IPS-15b (cell line): ENCODE measurements at regions not wholly inside any gene's neighbourhood (a gene's known extent, or its start where the extent isn't known, plus 50 kb on each side); places are given as distances from the start of the nearest gene placed in this dataset.
"Not testable (repeated sequence)": the region's sequence is repeated elsewhere in the genome, so short reads cannot be mapped to it uniquely, and the experiment has no call there.

ENCODE experiments used
- H3K27me3 ChIP-seq: one replicate; pipeline ENCODE4 v1.6.1; 2013; ENCODE audit warnings: low read length; ENCODE audit not compliant: control insufficient read depth, insufficient read depth
- H3K36me3 ChIP-seq: one replicate; pipeline ENCODE4 v1.6.1; 2013; ENCODE audit warnings: low read length; ENCODE audit not compliant: control insufficient read depth, insufficient read depth
- H3K4me1 ChIP-seq: one replicate; pipeline ENCODE4 v1.6.1; 2013; ENCODE audit warnings: mild to moderate bottlenecking, low read length; ENCODE audit not compliant: control insufficient read depth, insufficient read depth
- H3K4me3 ChIP-seq: one replicate; pipeline ENCODE4 v1.5.1; 2013; ENCODE audit warnings: low read depth, low read length
- H3K9ac ChIP-seq: one replicate; pipeline ENCODE4 v1.6.1; 2013; ENCODE audit warnings: low read depth, mild to moderate bottlenecking, low read length
- H3K9me3 ChIP-seq: one replicate; pipeline ENCODE4 v1.6.1; 2013; ENCODE audit warnings: mild to moderate bottlenecking, low read length; ENCODE audit not compliant: control insufficient read depth, insufficient read depth

DNA sequence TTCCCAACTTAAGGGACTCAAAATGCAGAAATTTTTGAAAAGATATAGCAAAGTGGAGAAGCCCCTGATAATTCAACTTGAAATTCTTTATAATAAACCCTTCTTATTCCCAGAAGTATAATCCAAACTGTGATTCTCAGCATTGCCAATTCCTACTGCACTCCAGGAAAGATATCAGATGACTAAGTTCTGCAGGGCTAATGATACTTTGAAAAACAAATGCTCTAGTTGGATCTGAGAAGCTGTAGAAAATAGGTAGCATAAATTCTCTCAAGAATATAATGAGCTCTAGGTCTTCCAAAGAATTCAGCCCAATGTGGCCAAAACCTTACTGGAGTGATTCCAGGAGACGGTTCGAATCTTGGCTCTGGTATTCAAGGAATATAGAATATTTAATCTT, 294.0 kb upstream of the PTBP2 start:
- Histone ChIP-seq H3K36me3 (no peaks in the 10 kb centered on the region), H3K4me1 (no peaks in the 10 kb centered on the region), H3K27me3 (no peaks in the 10 kb centered on the region), H3K9me3 (no peaks in the 10 kb centered on the region), H3K9ac (no peak overlapping the region), H3K4me3 (no peak overlapping the region)

DNA sequence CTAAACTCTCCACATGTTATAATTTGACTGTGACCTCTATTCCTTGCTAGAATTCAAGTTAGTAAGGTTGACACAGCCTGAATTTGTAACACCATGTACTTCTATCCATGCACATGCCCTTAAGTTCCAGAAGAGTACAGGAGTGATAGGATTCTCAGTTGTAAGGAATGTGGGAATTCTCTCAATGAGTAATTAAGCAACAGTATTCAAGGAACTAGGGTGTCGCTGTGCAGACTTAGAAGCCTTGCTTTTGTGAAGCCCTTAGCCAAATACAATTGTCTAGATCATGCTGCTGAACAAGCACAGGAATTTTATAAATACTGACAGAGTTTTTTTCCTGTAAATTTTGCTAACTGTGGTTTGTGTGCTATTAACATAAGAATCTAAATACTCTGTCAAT, 276.3 kb upstream of the PTBP2 start:
- no peaks in the 10 kb centered on the region for H3K4me1 ChIP-seq
- H3K27me3 ChIP-seq, result no peaks in the 10 kb centered on the region
- H3K9ac ChIP-seq, result no peak overlapping the region
- H3K36me3 ChIP-seq, result no peaks in the 10 kb centered on the region
- H3K4me3 ChIP-seq, result no peak overlapping the region
- no peaks in the 10 kb centered on the region for H3K9me3 ChIP-seq

DNA sequence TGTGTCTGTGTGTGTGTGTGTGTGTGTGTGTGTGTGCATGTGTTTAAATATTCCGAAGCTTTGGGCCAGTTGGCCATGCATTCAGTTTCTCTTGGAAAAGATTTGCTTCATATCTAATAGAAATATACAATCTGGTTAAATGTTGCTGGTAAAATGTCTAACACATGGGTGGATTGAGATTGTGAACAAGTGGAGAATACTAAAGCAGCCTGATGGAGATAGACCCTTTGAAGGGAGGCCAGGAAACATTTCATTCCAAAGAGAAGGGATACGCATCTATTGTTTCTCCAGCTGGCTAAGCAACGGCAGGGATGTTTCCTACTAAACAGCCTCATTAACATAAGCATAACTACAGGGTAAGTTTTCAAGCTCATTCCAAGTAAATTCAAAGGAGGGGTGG, 257.5 kb upstream of the PTBP2 start:
- H3K36me3 ChIP-seq, result no peaks in the 10 kb centered on the region
- H3K4me3 ChIP-seq, result no peak overlapping the region
- H3K27me3 ChIP-seq, result peaks cover 10% of the 10 kb centered on the region
- no peak overlapping the region for H3K9ac ChIP-seq
- peaks cover 35% of the 10 kb centered on the region for H3K4me1 ChIP-seq
- H3K9me3 ChIP-seq, result no peaks in the 10 kb centered on the region

DNA sequence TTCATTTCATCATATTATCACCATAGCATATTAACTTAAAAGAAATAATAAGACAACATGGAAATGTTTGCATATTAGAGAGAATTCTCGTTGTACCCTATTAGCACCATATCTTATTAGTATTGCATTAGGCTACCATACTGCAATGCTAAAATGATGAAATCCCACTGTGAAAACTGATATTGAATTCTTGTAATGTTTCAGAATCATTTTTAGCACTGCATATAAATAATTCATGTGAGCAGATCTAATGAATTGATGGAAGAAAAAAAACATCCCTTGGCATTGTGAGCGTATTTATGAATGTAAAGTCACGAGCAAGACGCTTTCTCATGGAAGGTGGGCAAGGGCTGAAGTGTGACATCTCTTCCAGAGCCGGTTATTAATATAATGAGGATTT, 257.1 kb upstream of the PTBP2 start:
- H3K4me1 ChIP-seq, result peaks cover 35% of the 10 kb centered on the region
- no peaks in the 10 kb centered on the region for H3K36me3 ChIP-seq
- no peak overlapping the region for H3K9ac ChIP-seq
- H3K9me3 ChIP-seq, result no peaks in the 10 kb centered on the region
- peaks cover 10% of the 10 kb centered on the region for H3K27me3 ChIP-seq
- H3K4me3 ChIP-seq, result no peak overlapping the region

DNA sequence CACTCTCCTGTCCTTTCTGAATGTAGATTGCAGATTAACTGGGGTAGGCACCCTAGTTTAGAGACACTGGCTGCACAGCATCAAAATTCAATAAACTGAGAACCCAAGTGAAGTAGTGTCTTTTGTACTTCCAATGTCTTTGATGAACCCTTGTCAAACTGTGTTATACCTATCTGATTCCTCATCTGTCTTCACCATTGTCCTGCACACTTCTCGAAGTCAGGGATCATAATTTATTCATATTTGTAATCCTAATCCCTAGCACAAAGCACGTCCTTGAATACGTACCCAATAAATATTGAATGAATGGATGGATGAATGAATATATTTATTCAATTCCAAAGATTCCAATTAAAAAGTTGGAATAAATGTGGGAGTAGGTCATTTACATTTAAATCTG, 256.6 kb upstream of the PTBP2 start:
- Histone ChIP-seq H3K9me3 (no peaks in the 10 kb centered on the region), H3K4me3 (no peak overlapping the region), H3K4me1 (peaks cover 35% of the 10 kb centered on the region)

DNA sequence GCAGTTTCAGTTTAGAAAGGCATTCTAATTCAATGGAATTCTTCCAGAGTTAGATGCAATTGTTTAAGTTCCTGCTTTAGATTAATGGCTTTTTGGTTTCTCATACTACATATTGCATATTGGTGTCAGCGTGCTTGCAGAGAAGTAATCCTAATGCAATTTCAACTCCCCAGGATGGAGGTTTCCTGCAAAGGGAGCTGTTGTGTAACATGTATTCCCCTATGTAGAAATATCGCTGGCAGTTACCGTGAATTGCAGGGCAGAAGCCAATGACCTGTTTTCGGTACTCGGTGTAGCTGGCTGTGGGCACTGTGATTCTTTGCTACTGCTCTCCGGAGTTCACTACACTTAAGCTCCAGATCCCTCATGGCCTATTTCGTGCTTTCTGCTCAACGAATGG, 256.1 kb upstream of the PTBP2 start:
- Histone ChIP-seq H3K36me3 (no peaks in the 10 kb centered on the region), H3K4me1 (peaks cover 35% of the 10 kb centered on the region), H3K4me3 (no peak overlapping the region), H3K27me3 (peaks cover 10% of the 10 kb centered on the region), H3K9me3 (no peaks in the 10 kb centered on the region), H3K9ac (no peak overlapping the region)

More for the DNA sequence above, 256.6 kb upstream of the PTBP2 start:
- Histone ChIP-seq H3K27me3 (peaks cover 10% of the 10 kb centered on the region), H3K36me3 (no peaks in the 10 kb centered on the region), H3K9ac (no peak overlapping the region)

DNA sequence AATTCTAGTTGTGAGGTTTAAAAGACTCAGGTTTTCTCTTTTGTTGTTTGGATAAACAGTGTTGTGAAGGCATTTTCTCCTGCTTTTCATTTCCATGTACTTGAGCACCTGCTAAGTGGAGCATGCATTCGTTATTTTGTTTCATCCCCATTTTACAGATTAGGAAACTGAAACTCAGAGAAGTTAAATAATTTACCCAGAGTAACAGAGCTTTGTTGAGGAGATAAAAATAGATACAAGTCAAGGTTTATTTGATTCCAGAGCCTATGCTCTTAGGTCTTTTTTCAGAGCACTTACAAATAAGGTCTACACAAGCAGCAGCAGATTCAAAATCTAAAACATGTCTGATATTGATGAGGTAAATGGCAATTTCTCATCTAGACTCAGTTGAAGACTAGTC, 254.7 kb upstream of the PTBP2 start:
- Histone ChIP-seq H3K4me1 (peaks cover 35% of the 10 kb centered on the region), H3K9me3 (no peaks in the 10 kb centered on the region)

DNA sequence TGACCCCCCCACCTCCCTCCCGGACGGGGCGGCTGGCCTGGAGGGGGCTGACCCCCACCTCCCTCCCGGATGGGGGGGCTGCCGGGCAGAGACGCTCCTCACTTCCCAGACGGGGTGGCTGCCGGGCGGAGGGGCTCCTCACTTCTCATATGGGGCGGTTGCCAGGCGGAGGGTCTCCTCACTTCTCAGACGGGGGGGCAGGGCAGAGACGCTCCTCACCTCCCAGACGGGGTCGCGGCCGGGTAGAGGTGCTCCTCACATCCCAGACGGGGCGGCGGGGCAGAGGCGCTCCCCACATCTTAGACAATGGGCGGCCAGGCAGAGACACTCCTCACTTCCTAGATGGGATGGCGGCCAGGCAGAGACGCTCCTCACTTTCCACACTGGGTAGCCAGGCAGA, 251.9 kb upstream of the PTBP2 start:
- Histone ChIP-seq H3K27me3 (peaks cover 49% of the 10 kb centered on the region), H3K4me1 (peaks cover 30% of the 10 kb centered on the region)
- not testable (repeated sequence) for H3K9me3 ChIP-seq, H3K36me3 ChIP-seq, H3K9ac ChIP-seq, H3K4me3 ChIP-seq

More for the DNA sequence above, 254.7 kb upstream of the PTBP2 start:
- peaks cover 20% of the 10 kb centered on the region for H3K27me3 ChIP-seq
- no peak overlapping the region for H3K9ac ChIP-seq
- no peak overlapping the region for H3K4me3 ChIP-seq
- H3K36me3 ChIP-seq, result no peaks in the 10 kb centered on the region

DNA sequence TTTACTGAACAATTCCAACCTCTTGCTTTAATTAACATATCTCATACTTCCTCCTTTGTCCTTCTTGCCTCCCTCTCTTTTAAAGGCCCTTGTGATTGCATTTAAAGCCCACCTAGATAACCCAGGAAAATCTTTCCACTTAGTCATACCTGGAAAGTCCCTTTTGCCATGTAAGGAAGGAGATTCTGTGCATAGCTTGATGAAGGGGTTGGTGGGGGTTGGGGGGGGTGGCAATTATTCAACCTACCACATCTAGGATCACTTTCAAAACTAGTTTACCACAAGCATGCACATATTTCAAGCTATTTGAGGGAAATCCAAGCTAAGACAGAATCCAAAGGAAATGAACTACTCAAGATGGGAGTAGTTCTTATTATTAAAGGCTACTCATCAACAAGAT, 249.1 kb upstream of the PTBP2 start:
- H3K9me3 ChIP-seq, result no peaks in the 10 kb centered on the region
- no peak overlapping the region for H3K9ac ChIP-seq
- H3K27me3 ChIP-seq, result peaks cover 70% of the 10 kb centered on the region
- no peak overlapping the region for H3K4me3 ChIP-seq
- peaks cover 18% of the 10 kb centered on the region for H3K4me1 ChIP-seq
- no peaks in the 10 kb centered on the region for H3K36me3 ChIP-seq

DNA sequence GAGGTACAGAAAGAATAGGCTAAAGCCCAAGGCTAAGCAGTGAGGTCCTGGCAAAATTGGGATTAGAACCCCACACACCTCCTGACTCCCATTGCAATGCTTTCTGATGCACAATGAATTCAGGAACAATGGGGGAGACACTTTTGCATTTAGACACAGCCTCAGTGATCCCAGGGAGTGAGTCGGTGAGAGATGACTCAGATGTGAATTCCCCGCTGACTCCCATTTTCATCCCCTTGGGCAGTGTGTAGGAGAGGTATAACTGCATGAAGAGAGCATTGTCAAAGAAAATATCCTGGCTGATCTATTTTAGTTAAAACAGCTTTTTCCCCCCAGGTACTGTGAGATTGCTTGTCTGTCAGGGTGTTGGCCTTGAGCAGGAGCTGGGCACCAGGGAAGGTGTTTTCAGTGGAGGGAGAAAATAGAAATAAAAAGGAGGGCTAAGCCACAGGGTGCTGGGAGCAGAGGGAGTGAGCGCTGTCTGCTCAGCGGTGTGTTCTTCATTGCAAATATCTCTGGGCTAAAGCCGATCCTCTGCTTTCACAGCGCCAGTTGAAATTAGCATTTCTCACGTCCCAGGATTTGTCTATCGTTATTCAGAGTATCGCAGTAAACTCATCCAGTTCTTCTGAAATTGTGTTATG, 247.7 kb upstream of the PTBP2 start:
- Histone ChIP-seq H3K9ac (no peak overlapping the region), H3K4me1 (peaks cover 18% of the 10 kb centered on the region), H3K27me3 (peaks cover 79% of the 10 kb centered on the region), H3K36me3 (no peaks in the 10 kb centered on the region), H3K4me3 (peak overlapping the region; percentile 3), H3K9me3 (no peaks in the 10 kb centered on the region)

DNA sequence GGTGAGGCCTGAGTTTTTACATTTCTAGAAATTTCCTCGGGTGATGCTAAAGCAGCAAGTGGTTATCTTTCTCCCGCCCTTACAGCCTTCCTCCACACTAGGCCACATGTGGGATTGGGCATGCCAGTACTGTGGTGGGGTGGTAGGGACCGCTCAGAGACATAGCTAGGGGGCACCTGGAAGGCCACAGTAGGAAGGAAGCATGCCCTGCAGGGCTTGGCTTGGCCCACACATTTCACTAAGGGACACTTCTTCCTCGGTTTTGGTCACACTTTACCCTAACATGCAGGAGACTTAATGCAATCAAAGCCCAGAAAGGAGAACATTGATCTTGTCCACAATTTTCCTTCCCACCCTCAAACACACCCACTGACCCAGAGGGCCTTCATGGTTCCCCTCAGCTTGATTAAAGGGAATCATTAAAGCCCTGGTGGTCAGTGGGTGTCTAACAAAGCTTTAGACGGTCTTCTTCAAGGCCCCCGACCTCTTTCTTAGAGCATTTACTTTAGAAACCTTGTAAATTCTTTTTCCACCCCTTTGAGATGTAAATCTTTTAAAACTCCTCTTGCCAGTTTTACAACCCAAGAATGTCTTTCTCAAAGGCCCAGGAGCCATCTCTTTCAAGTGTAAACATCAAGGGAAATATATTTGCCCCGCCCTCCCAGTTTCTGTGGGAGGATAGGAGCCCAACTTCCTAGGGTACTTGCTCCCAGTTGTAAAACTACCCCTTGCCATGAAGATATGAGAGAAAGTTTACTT, 246.4 kb upstream of the PTBP2 start:
- Histone ChIP-seq H3K4me1 (peaks cover 18% of the 10 kb centered on the region), H3K27me3 (peaks cover 82% of the 10 kb centered on the region), H3K4me3 (no peak overlapping the region), H3K9ac (no peak overlapping the region), H3K9me3 (no peaks in the 10 kb centered on the region), H3K36me3 (no peaks in the 10 kb centered on the region)

DNA sequence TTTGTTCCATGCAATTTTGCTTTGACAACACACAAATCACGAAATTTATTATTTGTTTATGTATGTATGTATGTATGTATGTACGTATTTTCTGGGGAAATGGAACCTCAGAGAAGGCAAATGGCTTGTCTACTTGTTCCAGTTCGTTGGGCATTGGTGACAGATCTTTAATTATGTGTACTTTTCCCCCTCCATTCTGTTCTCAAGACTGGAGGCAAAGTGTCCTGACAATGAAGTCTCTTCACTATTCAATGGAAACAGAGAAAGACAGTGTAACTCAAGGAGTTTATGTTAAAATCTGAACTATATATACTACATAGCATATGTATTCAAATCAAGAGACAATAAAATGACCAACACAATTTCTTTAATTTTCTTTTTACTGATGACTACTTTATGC, 245.7 kb upstream of the PTBP2 start:
- no peak overlapping the region for H3K4me3 ChIP-seq
- H3K9ac ChIP-seq, result no peak overlapping the region
- H3K36me3 ChIP-seq, result no peaks in the 10 kb centered on the region
- peaks cover 88% of the 10 kb centered on the region for H3K27me3 ChIP-seq
- no peaks in the 10 kb centered on the region for H3K9me3 ChIP-seq
- H3K4me1 ChIP-seq, result peaks cover 18% of the 10 kb centered on the region
